Fibroblast of peridontal ligament (primary cell): ENCODE measurements at regions not wholly inside any gene's neighbourhood (a gene's known extent, or its start where the extent isn't known, plus 50 kb on each side); places are given as distances from the start of the nearest gene placed in this dataset.

Experiments
- DNase-seq: peaks from one replicate; pipeline ENCODE4 v3.0.0-alpha.2; 2010; ENCODE audit errors: extremely low read depth

DNA sequence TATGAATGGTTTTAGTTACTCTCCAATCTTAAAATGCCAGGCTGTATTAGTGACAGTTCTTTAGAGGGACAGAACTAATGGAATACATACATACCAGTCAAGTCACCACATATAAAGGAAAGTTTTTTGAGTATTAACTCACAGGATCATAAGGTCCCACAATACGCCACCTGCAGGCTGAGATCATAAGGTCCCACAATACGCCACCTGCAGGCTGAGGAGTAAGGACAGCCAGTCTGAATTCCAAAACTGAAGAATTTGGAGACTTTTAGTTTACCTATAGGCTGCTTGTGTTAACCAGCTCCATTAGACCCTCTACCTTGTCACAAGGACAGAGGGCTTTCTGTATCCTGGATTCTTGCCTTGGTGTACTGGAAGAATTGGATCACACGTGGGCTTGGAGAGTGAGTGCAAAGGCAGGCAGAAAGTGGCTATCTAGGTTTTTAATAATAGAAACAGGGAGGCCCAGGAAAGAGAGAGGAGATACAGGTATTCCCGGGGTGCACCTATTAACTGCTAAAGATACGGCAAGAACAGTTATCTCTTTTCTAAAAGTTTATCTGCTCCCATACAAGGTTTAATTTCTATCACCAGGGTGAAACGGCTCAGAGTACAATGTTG lies 234.9 kb upstream of the CYRIA start:
- DNase-seq = no peak

DNA sequence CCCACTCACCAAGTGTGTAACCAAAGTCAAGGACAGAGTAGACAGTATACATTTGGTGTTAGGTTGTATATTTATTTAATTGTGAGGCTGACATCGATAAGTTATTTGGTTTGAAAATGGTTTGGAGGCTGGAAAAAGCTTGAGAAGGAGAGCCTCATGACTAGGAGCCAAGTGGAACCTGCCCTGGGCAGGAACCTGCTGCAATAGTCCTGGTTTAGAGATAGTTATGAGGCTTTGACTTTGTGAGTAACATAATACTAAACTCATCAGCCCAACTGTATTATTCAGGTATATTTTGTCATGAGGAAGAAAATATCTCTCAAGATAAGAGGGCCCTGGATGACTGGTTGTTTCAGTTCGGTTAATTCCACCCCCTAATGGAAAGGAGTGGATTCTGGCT lies 234.3 kb upstream of the CYRIA start:
- DNase-seq = no peak

DNA sequence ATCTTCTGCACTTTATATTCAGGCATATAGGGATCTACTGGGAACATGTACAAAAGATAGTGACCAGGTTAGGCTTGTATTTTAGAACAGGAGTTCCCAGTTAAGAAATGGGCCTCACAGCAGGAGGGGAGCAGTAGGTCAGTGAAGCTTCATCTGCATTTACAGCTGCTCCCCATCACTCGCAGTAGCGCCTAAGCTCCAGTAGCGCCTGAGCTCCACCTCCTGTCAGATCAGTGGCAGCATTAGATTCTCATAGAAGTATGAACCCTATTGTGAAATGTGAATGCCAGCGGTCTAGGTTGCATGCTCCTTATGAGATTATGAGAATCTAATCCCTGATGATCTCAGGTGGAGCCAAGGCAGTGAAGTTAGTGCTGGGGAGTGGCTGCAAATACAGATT lies 224.4 kb upstream of the CYRIA start:
- no peak for DNase-seq

DNA sequence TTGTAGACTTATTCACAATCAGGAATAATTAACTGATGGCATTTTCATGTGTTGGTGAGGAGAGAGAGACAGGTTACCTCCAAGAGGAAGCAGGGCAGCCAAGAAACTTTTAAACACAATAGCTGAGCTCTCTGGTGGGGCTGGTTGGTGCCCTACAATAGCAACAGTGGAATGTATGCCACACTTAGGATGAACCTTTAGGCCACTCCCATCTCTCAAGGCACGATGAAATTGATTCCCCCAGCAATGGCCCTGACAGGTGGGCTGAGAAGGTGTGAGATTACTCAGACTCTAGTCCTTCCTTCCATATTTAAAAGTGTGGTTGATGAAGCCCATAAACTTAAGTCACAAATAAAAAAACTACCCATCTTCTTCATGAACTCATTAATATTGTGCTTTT lies 219.4 kb upstream of the CYRIA start:
- no peak for DNase-seq

DNA sequence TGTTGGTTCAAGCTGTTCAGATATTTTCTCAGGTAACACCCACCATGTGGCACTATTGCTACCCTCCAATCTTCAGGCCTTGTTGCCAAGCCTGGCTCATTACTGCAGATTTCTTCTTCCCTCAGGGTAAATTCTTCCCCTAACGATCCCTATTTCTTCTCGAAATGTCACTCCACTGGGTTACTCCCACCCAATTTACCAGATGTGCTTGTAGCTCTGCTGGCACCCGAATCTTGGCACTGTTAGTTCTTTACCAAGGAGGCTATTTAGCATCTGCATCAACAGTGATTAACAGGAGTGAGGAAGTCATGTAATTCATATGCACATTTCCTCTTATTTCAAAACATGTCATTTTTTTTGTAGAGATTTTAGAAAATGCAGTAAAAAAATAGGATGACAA lies 217.1 kb upstream of the CYRIA start:
- DNase-seq = no peak

DNA sequence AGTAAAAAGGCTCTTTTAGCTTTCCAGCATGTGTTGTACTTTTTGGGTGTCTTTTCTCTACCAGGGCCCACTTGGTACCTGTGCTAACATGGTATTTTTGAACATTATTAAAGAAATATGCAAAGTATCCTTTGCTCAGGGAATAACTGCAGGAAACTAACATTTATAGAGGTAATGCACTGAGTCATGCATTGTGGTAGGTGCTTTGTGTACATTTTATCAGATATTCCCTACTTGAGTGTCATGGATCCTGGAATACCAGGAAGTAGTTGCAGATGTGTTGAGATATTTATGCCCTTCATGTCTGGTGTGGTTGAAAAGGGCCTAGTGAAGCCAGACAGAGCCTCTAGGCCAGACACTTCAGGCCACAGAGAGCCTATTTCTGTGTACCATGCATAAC lies 215.5 kb upstream of the CYRIA start:
- DNase-seq = no peak

DNA sequence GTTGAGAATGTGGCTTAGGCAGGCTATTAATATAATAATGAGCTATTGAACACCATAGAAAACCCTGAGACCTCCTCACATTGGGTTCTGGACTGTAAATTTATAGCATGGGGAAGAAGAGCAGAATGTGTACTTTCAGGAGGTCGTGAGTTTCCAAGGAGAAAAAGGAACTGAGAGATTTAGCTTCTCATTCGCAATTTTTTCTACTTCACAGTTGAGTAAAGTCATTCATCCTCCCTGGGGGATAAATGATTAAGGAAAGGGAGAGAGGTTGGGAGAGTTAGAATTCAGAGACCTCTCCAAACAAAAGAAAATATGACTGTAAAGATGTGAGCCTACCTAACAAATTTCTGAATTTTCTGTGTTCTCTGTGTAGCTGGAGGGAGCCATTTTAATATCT lies 205.8 kb upstream of the CYRIA start:
- DNase-seq = no peak

DNA sequence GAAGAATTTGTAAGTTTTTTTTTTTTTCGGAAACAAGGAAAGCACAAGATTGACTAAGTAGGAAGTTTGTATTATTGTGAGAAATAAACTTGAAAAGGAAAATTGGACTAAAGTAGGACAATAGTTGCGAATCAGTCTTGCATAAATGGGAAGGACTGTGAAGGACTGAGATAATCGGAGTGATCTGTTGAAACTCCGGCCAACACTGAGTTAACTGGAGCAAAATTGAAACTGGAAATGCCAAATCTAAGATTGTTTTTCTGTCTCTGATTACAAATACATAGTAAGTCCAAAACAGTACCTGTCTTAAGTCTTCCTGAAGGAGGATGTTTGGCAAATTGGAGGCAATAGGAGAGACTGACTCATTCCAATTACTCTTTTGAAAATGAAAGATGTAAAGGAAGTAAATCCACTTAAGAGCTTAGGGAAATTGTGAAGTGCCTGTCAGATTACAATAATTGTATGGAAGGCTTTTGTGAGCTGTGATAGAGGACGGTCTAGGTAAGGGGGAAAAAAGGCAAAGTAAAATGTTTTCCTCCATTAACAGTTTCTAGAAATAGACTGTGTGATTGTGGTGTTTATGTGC lies 204.9 kb upstream of the CYRIA start:
- DNase-seq = no peak

DNA sequence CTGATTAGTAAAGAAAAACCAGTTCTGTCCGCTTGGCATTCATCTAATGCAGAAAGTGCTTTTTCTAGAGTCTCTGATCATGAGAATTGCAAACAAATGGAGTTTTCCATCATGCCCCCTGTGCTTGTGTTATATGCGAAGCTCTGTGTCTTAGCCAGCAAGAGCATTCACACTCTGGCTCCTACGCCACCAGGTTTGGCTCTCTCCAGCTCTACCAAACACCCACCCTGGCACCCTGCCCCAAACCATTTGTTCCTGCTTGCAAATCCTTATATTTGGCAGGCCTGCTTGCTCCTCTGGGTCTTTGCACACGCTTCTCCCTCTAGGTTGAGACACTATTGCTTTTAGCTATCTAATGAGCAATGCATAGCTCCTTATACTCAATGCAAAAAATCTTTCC lies 204.1 kb upstream of the CYRIA start:
- no peak for DNase-seq

DNA sequence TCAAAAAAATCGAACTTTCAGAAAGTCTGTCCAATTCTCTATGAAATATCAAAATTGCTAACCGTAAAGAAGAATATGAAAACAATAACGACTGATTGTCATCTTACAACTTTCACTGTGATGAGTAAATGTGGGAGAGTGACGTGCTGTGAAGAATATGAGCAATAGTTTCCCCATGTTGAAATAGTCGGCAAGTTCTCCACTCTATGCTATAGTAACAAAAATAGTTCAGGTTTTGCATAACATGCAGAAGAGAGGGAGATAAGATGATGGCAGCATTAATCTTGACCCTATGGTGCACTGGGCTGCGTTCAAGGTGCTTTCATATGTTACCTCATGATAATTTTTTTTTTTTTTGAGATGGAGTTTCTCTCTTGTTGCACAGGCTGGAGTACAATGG lies 196.8 kb upstream of the CYRIA start:
- DNase-seq = no peak

DNA sequence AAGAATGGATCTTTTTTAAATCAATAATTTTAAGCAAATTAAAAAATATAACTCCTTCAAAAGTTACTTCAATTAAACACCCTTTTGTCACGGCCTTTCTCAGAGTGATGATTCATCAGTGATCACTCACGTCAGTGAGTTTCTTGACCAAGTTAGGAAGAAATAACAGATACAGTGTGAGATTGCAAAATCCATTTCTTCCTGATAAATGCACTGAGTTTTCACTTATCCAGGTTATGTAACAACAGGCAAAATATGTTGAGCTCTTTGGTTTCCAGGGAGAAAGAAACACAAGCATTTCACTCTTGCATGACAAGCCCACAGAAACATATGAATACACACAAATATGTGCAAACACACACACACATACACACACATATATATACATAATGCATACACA lies 195.9 kb upstream of the CYRIA start:
- DNase-seq = no peak

DNA sequence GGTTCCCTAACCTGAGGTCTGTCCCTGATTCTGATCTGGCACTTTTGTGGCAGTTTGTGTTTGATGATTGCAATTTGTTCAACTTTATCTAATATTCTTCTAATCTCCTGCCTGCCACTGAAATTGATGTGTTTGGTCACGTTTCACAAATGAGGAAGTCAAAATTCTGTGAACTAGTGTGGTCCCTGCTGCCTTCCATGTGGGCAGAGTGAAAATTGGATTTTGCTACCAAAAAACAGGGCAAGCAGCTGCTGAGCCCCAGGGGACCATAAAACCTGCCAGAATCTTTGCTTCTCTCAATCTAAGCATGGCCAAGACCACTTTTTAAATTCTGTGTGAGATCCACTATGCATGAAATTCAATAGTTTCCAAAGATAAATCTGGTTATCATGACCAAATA lies 195.5 kb upstream of the CYRIA start:
- DNase-seq = no peak

DNA sequence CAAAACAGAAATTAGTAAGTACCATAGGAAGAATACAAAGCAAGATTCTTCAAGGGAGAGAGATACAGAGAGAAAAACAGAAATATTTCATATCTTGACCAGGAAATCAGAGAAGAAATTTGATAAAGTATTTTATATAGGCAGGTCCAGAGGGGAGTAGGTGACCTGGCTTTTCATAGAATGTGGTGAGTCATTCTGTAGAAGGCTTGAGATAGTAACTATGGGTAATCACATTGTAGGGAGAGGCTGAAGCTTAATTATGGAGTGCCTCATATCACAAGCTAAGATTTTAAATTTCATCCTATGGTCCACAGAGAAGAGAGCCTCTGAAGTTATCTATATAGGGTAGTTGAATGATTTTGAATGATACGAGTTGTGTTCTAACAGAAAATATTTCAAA lies 195.0 kb upstream of the CYRIA start:
- DNase-seq = no peak

DNA sequence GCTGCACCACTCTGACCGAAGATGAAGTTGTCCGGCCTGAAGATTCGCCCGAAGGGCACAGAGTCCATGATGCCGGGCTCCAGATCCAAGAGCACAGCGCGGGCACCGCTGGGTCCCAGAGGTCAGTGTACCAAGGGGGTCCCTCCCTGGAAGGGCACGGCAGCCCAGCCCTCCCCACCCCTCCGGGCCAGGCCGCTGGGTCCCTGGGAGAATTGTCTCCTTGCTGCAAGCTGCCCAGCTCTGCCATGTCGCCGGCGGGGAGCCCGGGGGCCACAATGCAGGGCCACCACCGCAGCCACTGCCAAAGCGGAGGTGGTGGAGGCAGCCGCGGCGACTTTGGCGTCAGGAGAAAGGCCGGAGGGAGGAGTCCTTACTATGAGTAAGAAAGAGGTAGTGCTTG lies 189.5 kb upstream of the CYRIA start:
- no peak for DNase-seq

DNA sequence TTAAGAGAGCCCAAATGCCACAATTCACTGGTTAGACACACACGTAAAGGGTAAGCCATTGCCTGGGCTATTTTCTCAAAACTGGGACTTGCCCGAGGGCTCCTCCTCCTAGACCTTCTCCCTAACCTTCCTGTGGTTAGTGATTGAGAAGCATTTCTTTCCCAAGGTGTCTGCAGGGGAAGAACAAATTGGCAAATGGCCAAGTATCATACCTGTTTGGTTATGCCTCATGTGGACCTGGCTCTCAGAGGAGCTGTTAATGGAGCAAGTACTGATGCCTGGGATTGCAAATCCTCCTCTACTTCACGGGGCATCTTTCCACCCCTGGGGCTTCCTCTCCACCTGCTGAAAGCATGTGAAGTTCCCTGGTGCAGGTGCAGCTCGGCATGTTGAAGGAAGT lies 187.5 kb upstream of the CYRIA start:
- DNase-seq = no peak

DNA sequence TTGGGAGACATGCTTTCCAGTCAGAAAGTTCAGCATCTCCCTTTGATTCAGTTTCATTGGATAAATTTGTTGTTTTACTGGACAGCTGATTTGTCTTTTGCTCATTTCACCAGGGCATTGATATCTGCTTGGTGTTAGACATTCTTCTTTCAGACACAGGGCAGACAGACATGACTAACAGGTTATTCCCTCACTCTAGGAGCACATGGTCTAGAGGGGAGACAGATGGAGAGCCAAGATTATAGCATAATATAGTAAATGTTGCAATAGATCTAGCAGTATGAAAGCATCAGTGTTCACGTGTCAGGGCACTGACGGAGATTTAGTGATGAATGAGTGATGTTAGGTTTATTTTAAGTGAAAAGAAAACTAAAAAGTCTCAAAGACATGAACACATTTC lies 187.0 kb upstream of the CYRIA start:
- DNase-seq = no peak

DNA sequence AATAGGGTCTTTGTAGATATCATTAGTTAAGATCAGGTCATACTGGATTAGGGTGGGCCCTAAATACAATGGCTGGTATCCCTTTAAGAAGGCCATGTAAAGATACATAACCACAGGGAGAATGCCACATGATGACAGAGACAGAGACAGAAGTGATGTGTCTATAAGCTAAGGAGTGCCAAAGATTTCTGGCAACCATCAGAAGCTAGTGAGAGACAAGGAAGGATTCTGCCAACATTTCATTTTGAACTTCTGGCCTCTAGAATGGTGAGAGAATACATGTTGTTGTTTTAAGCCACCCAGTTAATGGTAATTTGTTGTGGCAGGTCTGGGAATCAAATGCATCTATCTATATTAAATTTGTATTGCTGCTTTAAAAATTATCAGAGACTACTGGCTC lies 185.5 kb upstream of the CYRIA start:
- DNase-seq = no peak

DNA sequence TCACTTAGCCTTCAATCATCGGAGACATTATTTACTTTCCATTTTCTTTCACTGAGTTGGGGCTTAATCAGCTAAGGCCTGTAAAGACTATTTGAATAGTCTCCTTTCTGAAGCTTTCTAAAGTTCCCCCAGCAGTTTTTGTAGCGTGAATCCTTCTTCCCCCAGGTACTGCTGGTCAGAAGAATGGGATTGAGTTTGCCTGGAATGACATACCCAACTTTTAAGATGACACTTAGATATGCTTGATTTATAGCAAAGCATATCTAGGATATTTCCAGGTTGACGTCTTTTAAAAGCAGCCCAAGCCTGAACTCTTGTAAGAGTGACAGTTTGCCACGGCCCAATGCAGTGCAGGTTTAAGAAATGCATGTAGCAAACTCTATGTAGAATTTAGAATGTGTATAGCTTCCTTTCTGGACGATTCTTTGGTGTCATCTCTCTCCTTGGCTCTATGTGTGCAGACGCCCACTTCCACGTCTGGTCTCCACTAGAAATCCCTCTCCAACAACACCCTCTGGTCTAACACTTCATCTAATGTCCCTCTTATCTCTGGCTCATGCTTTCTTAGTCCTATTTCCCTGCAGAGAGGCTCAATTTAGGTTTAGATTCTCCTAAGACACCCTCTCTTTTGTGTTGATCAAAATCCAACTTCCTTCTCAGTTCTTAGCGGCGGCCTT lies 175.0 kb upstream of the CYRIA start:
- DNase-seq = no peak

DNA sequence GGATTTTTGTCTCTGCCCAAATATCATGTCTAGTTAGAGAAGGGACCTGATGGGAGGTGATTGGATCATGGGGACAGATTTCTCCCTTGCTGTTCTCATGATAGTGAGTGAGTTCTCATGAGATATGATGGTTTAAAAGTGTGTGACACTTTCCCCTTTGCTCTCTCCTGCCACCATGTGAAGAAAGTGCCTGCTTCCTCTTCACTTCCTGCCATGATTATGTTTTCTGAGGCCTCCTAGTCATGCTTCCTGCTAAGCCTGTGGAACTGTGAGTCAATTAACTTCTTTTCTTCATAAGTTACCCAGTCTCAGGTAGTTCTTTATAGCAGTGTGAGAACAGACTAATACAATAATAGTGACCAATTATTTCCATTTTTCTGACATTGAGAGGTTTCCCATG lies 167.3 kb upstream of the CYRIA start:
- DNase-seq = no peak

DNA sequence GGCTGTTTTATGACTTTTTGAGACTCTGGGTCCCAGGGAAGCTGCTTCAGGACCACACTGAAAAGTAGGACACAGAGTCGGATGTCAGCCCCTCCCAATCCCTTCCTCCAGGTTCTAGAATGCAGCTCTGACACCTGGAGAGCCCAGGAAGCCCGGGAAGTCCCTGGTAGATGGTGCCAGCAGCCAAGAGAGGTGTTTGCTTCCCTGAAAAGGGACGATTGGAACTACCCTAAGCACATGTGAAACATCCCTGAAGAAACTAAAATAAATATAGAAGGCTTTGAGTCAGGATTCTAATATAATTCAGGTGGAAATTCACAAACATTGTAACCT lies 163.2 kb upstream of the CYRIA start:
- DNase-seq = no peak

DNA sequence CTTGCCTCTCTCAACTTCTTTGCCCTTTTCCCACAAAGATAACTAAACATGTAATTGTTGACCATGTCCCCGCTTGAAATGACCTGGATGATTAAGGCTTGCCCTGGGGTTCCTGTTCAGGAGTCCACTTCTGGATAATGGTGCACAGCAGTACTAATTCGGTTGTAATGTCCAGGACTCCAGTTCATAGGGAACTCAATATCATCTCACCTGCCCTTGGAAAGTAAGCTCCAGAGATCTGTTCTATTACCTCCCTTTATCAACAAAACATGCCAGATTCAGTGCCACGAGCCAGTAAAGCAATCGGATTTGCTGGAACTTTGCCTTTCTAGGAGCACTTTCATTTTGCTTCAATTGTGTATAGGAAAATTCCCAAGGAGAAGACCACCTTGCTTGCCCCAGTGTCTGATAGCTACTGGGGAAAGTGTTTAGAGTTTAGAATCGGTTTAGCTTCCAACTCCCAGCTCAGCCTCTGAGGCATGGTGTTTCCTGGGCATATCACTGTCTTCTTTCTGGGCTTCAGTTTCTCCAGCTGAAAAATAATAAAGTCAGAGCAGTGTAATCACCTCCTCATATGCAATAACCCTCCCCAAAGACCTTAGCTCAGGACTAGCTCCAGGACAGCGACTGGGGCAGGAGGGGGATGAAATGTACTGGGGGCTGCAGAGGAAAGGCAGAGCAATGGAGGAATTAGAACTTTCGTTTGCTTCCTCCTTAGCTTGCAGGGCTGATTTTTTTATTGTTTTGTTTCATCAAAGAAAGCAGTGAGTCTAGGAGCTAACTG lies 162.6 kb upstream of the CYRIA start:
- no peak for DNase-seq

DNA sequence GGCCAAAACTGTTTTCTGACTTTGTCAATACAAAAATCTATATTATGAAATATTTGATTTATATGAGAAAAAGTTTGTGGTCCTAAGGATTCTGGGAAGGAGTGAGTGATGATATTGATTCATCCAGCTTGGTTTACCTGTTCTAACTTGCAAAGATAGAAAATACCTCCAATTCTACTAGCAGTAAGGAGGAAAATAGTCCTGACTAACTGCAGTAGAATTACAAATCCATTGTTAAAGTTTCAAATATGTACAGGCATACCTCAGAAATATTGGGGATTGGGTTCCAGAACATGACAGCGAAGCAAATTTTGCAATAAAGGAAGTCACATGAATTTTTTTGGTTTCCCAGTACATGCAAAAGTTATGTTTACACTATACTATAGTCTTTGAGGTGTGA lies 158.8 kb upstream of the CYRIA start:
- no peak for DNase-seq

DNA sequence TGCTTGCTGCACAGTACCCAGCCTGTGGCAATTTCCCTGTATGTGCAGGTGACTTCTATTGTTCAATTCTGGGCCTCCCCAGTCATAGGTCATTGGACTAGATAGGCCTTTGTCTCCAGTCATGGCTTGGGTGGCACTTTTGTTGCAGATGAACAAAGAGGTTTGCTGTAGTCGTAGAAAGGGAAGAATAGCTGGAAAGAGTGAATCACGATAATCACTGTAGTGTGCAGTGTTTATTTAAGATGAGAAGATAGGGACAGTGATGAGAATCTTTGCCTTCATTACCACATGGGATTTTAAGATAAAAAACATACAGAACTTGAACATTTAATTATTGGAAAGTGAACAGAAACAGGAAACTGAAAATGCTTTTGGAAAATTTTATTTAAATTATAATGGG lies 156.1 kb upstream of the CYRIA start:
- DNase-seq = no peak
